ENCODE measurements at regions not wholly inside any gene's neighbourhood (a gene's known extent, or its start where the extent isn't known, plus 50 kb on each side); places are given as distances from the start of the nearest gene placed in this dataset.

- Histone ChIP-seq H3K9me3 (no peaks in the 10 kb centered on the region), H3K4me1 (peaks cover 0 to 27% (median 8%) of the 10 kb centered on the region in 12 donors), H3K4me3 (no peak overlapping the region), H3K36me3 (no peaks in the 10 kb centered on the region), H3K27ac (no peak overlapping the region), H3K27me3 (peaks cover 0 to 17% (median 0%) of the 10 kb centered on the region in 9 donors)
- DNase-seq = no peak
- 43 to 53% (median 47%) methylated on average over 25 of the region's 25 CpGs for WGBS, 4 donors
- TF ChIP-seq POLR2A (IDR thresholded peaks at IDR 0.05) = no peak
- no peak for TF ChIP-seq CTCF (IDR thresholded peaks at IDR 0.05)
- intact Hi-C loops (cut with DNase I) = loop anchor here in 4 of 10 donors (5.0 to 10.0 kb wide), 3 partner anchors 394 to 404 kb away; partner anchors contain the start of gene SOX9 (in 2 of the 4)
- ATAC-seq = no peak
Measured at GRCh38 chr17:72518753-72519597, 398.2 kb downstream of the SOX9 start.

- intact Hi-C loops (cut with DNase I) = loop anchor here in 4 of 10 donors (5.0 to 10.0 kb wide), 3 partner anchors 395 to 405 kb away; partner anchors contain the start of gene SOX9 (in 2 of the 4)
- Histone ChIP-seq H3K4me1 (peaks cover 0 to 27% (median 8%) of the 10 kb centered on the region in 12 donors), H3K27ac (no peak overlapping the region), H3K9me3 (no peaks in the 10 kb centered on the region), H3K4me3 (no peak overlapping the region), H3K36me3 (no peaks in the 10 kb centered on the region), H3K27me3 (peaks cover 0 to 17% (median 0%) of the 10 kb centered on the region in 9 donors)
- DNase-seq (no peak), ATAC-seq (no peak)
- TF ChIP-seq CTCF (IDR thresholded peaks at IDR 0.05) = no peak
- TF ChIP-seq POLR2A (IDR thresholded peaks at IDR 0.05) = no peak
- WGBS, 4 donors = 84 to 88% (median 85%) methylated on average over 6 of the region's 6 CpGs
Measured at GRCh38 chr17:72519598-72519936, 398.7 kb downstream of the SOX9 start.

GRCh38 chr17:72520665-72521303 is 400.0 kb downstream of the SOX9 start:
- H3K4me3 ChIP-seq = no peak overlapping the region
- H3K36me3 ChIP-seq = no peaks in the 10 kb centered on the region
- 75 to 79% (median 78%) methylated on average over 7 of the region's 7 CpGs for WGBS, 4 donors
- DNase-seq = no peak
- ATAC-seq = no peak
- H3K9me3 ChIP-seq = no peaks in the 10 kb centered on the region
- H3K27me3 ChIP-seq = peaks cover 0 to 17% (median 0%) of the 10 kb centered on the region in 9 donors
- no peak overlapping the region for H3K27ac ChIP-seq
- intact Hi-C loops (cut with DNase I) = no loop called here
- H3K4me1 ChIP-seq = peaks cover 0 to 14% (median 5%) of the 10 kb centered on the region in 12 donors
- no peak for TF ChIP-seq POLR2A (IDR thresholded peaks at IDR 0.05)
- TF ChIP-seq CTCF (IDR thresholded peaks at IDR 0.05) = no peak

- H3K9me3 ChIP-seq = no peaks in the 10 kb centered on the region
- 75 to 84% (median 79%) methylated on average over 5 of the region's 5 CpGs for WGBS, 4 donors
- H3K4me1 ChIP-seq = no peaks in the 10 kb centered on the region
- H3K4me3 ChIP-seq = no peak overlapping the region
- no peaks in the 10 kb centered on the region for H3K36me3 ChIP-seq
- ATAC-seq (no peak), DNase-seq (no peak)
- H3K27ac ChIP-seq = no peak overlapping the region
- intact Hi-C loops (cut with DNase I) = no loop called here
- H3K27me3 ChIP-seq = peaks cover 0 to 14% (median 0%) of the 10 kb centered on the region in 9 donors
- TF ChIP-seq POLR2A (IDR thresholded peaks at IDR 0.05) (no peak), CTCF (IDR thresholded peaks at IDR 0.05) (no peak)
Measured at GRCh38 chr17:72523491-72523890, 402.7 kb downstream of the SOX9 start.

All from heart left ventricle (tissue), 16 donors.